ENCODE measurements at regions not wholly inside any gene's neighbourhood (a gene's known extent, or its start where the extent isn't known, plus 50 kb on each side); places are given as distances from the start of the nearest gene placed in this dataset.

DNA sequence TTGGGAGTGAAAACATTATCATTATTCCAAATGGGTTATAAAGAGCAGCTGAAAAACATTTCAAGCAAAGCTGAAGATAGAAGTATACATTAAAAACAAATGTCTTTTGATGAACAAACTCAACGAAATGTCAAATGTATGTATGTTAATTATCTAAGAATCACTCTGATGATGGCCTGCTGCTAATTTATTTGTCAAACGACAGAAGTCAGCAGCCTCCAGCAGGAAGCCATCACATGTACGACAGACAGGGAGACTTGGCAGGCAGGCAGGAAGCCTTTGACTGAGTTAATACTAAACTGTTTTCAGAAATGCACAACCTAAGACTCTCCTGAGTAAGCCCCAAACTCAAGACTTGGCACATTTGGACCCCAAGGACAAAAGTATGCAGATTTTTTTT, 491.1 kb downstream of the ZNF385D start:
- no peaks in the 10 kb centered on the region for H3K79me2 ChIP-seq (ENCODE audit: insufficient read depth, low read length)
- no peak overlapping the region for H3T11ph ChIP-seq (ENCODE audit: low read length)
- no peak overlapping the region for H2BK5ac ChIP-seq (ENCODE audit: insufficient read length, low read length)
- peaks cover 9 to 14% of the 10 kb centered on the region in 2 experiments for H3K9me3 Mint-ChIP-seq
- no peak overlapping the region for H3K56ac ChIP-seq (ENCODE audit: insufficient read length, low read depth, low read length)
- H2BK12ac ChIP-seq (ENCODE audit: insufficient read length, low read depth, low read length): no peak overlapping the region
- DNase-seq: no peak
- no peak overlapping the region for H3K4me2 ChIP-seq (ENCODE audit: insufficient read depth, insufficient read length, low read length)
- no peak overlapping the region for H3K27ac Mint-ChIP-seq
- no CpG with 5 or more reads among the region's 3 CpGs for WGBS (ENCODE audit: extremely low coverage, insufficient read length, low lambda C conversion rate)
- TF ChIP-seq, protein P1, sequence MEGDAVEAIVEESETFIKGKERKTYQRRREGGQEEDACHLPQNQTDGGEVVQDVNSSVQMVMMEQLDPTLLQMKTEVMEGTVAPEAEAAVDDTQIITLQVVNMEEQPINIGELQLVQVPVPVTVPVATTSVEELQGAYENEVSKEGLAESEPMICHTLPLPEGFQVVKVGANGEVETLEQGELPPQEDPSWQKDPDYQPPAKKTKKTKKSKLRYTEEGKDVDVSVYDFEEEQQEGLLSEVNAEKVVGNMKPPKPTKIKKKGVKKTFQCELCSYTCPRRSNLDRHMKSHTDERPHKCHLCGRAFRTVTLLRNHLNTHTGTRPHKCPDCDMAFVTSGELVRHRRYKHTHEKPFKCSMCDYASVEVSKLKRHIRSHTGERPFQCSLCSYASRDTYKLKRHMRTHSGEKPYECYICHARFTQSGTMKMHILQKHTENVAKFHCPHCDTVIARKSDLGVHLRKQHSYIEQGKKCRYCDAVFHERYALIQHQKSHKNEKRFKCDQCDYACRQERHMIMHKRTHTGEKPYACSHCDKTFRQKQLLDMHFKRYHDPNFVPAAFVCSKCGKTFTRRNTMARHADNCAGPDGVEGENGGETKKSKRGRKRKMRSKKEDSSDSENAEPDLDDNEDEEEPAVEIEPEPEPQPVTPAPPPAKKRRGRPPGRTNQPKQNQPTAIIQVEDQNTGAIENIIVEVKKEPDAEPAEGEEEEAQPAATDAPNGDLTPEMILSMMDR (conservative IDR thresholded peaks at IDR 0.05): no peak
- no peaks in the 10 kb centered on the region for H3K79me1 ChIP-seq (ENCODE audit: insufficient read depth, low read depth, low read length, poor library complexity, severe bottlenecking)
- no peaks in the 10 kb centered on the region for H4K20me1 ChIP-seq (ENCODE audit: control insufficient read depth, insufficient read depth, insufficient read length)
- peaks cover 3 to 7% (median 6%) of the 10 kb centered on the region in 3 experiments for H3K36me3 Mint-ChIP-seq (ENCODE audit: insufficient read depth in 1 of 3, low read depth in 3 of 3)
- H2AK5ac ChIP-seq (ENCODE audit: insufficient read length, low read length): no peak overlapping the region
- H2BK15ac ChIP-seq (ENCODE audit: low read depth, low read length): no peak overlapping the region
- peaks cover 0 to 4% of the 10 kb centered on the region in 2 experiments; a peak in 2 of 4 replicates for H3K4me1 Mint-ChIP-seq
- H3K23me2 ChIP-seq (ENCODE audit: insufficient read length, low read depth, low read length, poor library complexity, severe bottlenecking): no peaks in the 10 kb centered on the region
- H3K4me3 Mint-ChIP-seq: no peak overlapping the region
- H3K27me3 ChIP-seq (ENCODE audit: insufficient read depth, low read length): no peaks in the 10 kb centered on the region
- H4K91ac ChIP-seq (ENCODE audit: insufficient read length, low read depth, low read length): no peak overlapping the region
- H3K14ac ChIP-seq (ENCODE audit: insufficient read depth, low read length): no peak overlapping the region
- no peak overlapping the region for H3K4ac ChIP-seq (ENCODE audit: low read depth, low read length)
- H2BK120ac ChIP-seq (ENCODE audit: low read depth, low read length, poor library complexity, severe bottlenecking): no peak overlapping the region
- no peaks in the 10 kb centered on the region for H3K4me1 ChIP-seq (ENCODE audit: insufficient read depth, low read length)
- H3K9me3 ChIP-seq (ENCODE audit: control insufficient read depth, low read depth, low read length): no peaks in the 10 kb centered on the region
- H2BK20ac ChIP-seq (ENCODE audit: low read depth, low read length, poor library complexity, severe bottlenecking): no peak overlapping the region
- no peaks in the 10 kb centered on the region for H3K27me3 Mint-ChIP-seq (ENCODE audit: low read depth)
- H4K5ac ChIP-seq (ENCODE audit: insufficient read length, low read depth, low read length): no peak overlapping the region
- H3K27ac ChIP-seq (ENCODE audit: insufficient read length, low read depth, low read length): no peak overlapping the region
- no peak overlapping the region for H3K23ac ChIP-seq (ENCODE audit: insufficient read length, low read depth, low read length)
- H2AFZ ChIP-seq (ENCODE audit: low read length): no peak overlapping the region
- H4K8ac ChIP-seq (replicated peaks; ENCODE audit: insufficient read length, low read depth, low read length): no peak overlapping the region
- no peak overlapping the region for H3K9ac ChIP-seq (ENCODE audit: extremely low read depth, insufficient read length, low read length)
- no peak overlapping the region for H3K18ac ChIP-seq (ENCODE audit: insufficient read length, low read depth, low read length)

All from H9 (cell line).